Large intestine (tissue), 3 donors: ENCODE measurements at regions not wholly inside any gene's neighbourhood (a gene's known extent, or its start where the extent isn't known, plus 50 kb on each side); places are given as distances from the start of the nearest gene placed in this dataset.

Experiments
- DNase-seq, 2 donors: peaks; one replicate each; pipeline versions ENCODE4 v3.0.0 to v3.0.0-alpha.2; 2013
- H3K27ac ChIP-seq: one replicate; pipeline ENCODE4 v1.5.1; 2013; ENCODE audit warnings: low read length
- H3K27me3 ChIP-seq: 2 replicates; pipeline ENCODE4 v1.6.1; 2013; ENCODE audit warnings: low read length; ENCODE audit not compliant: control insufficient read depth, insufficient read depth
- H3K36me3 ChIP-seq: 2 replicates; pipeline ENCODE4 v1.6.1; 2013; ENCODE audit warnings: low read length; ENCODE audit not compliant: control insufficient read depth, insufficient read depth
- H3K4me1 ChIP-seq: one replicate; pipeline ENCODE4 v1.6.1; 2013; ENCODE audit warnings: low read length; ENCODE audit not compliant: control insufficient read depth, insufficient read depth
- H3K4me3 ChIP-seq: one replicate; pipeline ENCODE4 v1.5.1; 2013; ENCODE audit warnings: low read length
- H3K9me3 ChIP-seq: one replicate; pipeline ENCODE4 v1.6.1; 2013; ENCODE audit warnings: mild to moderate bottlenecking, low read depth, low read length, moderate library complexity; ENCODE audit not compliant: control insufficient read depth
- WGBS: methylation state at CpG from one replicate; pipeline ENCODE4 v1.1.5; 2013; ENCODE audit warnings: low lambda C conversion rate; ENCODE audit not compliant: insufficient coverage; 5-methylcytosine and 5-hydroxymethylcytosine counted together

- H3K4me3 ChIP-seq = no peak overlapping the region
- no peaks in the 10 kb centered on the region for H3K36me3 ChIP-seq
- no peaks in the 10 kb centered on the region for H3K27me3 ChIP-seq
- no peak overlapping the region for H3K27ac ChIP-seq
- DNase-seq = no peak
- peaks cover 49% of the 10 kb centered on the region for H3K4me1 ChIP-seq
- 83% methylated on average over 1 of the region's 2 CpGs for WGBS
- H3K9me3 ChIP-seq = no peaks in the 10 kb centered on the region
Measured at GRCh38 chr18:22091341-22091740, 78.0 kb upstream of the GATA6 start.

GRCh38 chr18:22093731-22094357 is 75.5 kb upstream of the GATA6 start:
- no peaks in the 10 kb centered on the region for H3K9me3 ChIP-seq
- no peaks in the 10 kb centered on the region for H3K36me3 ChIP-seq
- no peak overlapping the region for H3K4me3 ChIP-seq
- no peaks in the 10 kb centered on the region for H3K27me3 ChIP-seq
- H3K4me1 ChIP-seq = peaks cover 28% of the 10 kb centered on the region
- DNase-seq = no peak
- no CpG with 5 or more reads among the region's 12 CpGs for WGBS
- peak overlapping the region; percentile 24 for H3K27ac ChIP-seq

- Histone ChIP-seq H3K4me1 (peaks cover 23% of the 10 kb centered on the region), H3K36me3 (no peaks in the 10 kb centered on the region), H3K27ac (peak overlapping the region; percentile 24), H3K4me3 (no peak overlapping the region), H3K27me3 (no peaks in the 10 kb centered on the region), H3K9me3 (no peaks in the 10 kb centered on the region)
- WGBS = no CpG with 5 or more reads among the region's 4 CpGs
- peak in 1 of 2 donors; percentile 68 for DNase-seq
Measured at GRCh38 chr18:22094358-22094734, 75.0 kb upstream of the GATA6 start.

GRCh38 chr18:22098563-22098989 is 70.8 kb upstream of the GATA6 start:
- no peak overlapping the region for H3K4me3 ChIP-seq
- WGBS = 17% methylated on average over 3 of the region's 3 CpGs
- H3K4me1 ChIP-seq = peaks cover 26% of the 10 kb centered on the region
- peak in 1 of 2 donors; percentile 36 for DNase-seq
- H3K36me3 ChIP-seq = no peaks in the 10 kb centered on the region
- no peak overlapping the region for H3K27ac ChIP-seq
- no peaks in the 10 kb centered on the region for H3K9me3 ChIP-seq
- H3K27me3 ChIP-seq = no peaks in the 10 kb centered on the region

- no CpG with 5 or more reads among the region's 2 CpGs for WGBS
Measured at GRCh38 chr18:22099925-22100324, 69.5 kb upstream of the GATA6 start.

GRCh38 chr18:22101731-22102130 is 67.7 kb upstream of the GATA6 start:
- DNase-seq = no peak
- Histone ChIP-seq H3K4me1 (peaks cover 25% of the 10 kb centered on the region), H3K27me3 (no peaks in the 10 kb centered on the region), H3K9me3 (no peaks in the 10 kb centered on the region), H3K27ac (no peak overlapping the region), H3K4me3 (no peak overlapping the region), H3K36me3 (no peaks in the 10 kb centered on the region)
- WGBS = 60% methylated on average over 1 of the region's 4 CpGs

More at GRCh38 chr18:22099925-22100324, 69.5 kb upstream of the GATA6 start:
- Histone ChIP-seq H3K27ac (no peak overlapping the region), H3K4me1 (peaks cover 18% of the 10 kb centered on the region), H3K27me3 (no peaks in the 10 kb centered on the region), H3K4me3 (no peak overlapping the region), H3K36me3 (no peaks in the 10 kb centered on the region), H3K9me3 (no peaks in the 10 kb centered on the region)
- DNase-seq = no peak

- Histone ChIP-seq H3K27me3 (no peaks in the 10 kb centered on the region), H3K4me1 (peaks cover 31% of the 10 kb centered on the region), H3K4me3 (no peak overlapping the region), H3K9me3 (no peaks in the 10 kb centered on the region), H3K27ac (peak overlapping the region; percentile 66), H3K36me3 (no peaks in the 10 kb centered on the region)
- peak in 1 of 2 donors; percentile 62 for DNase-seq
- 33% methylated on average over 1 of the region's 7 CpGs for WGBS
Measured at GRCh38 chr18:22102953-22103646, 66.3 kb upstream of the GATA6 start.

- no peaks in the 10 kb centered on the region for H3K27me3 ChIP-seq
- H3K27ac ChIP-seq = peak overlapping the region; percentile 66
- H3K9me3 ChIP-seq = no peaks in the 10 kb centered on the region
- H3K4me3 ChIP-seq = no peak overlapping the region
- WGBS = no CpG with 5 or more reads among the region's 6 CpGs
- H3K36me3 ChIP-seq = no peaks in the 10 kb centered on the region
- H3K4me1 ChIP-seq = peaks cover 35% of the 10 kb centered on the region
- DNase-seq = no peak
Measured at GRCh38 chr18:22103647-22104031, 65.8 kb upstream of the GATA6 start.

GRCh38 chr18:22106536-22107292 is 62.7 kb upstream of the GATA6 start:
- no peaks in the 10 kb centered on the region for H3K9me3 ChIP-seq
- H3K4me1 ChIP-seq = peaks cover 56% of the 10 kb centered on the region
- no peak overlapping the region for H3K4me3 ChIP-seq
- H3K36me3 ChIP-seq = no peaks in the 10 kb centered on the region
- no peaks in the 10 kb centered on the region for H3K27me3 ChIP-seq
- H3K27ac ChIP-seq = peak overlapping the region; percentile 56
- 80% methylated on average over 1 of the region's 4 CpGs for WGBS
- DNase-seq = peak; percentile 78 to 80

- Histone ChIP-seq H3K4me1 (peaks cover 53% of the 10 kb centered on the region), H3K27ac (no peak overlapping the region), H3K36me3 (no peaks in the 10 kb centered on the region), H3K4me3 (no peak overlapping the region), H3K27me3 (no peaks in the 10 kb centered on the region), H3K9me3 (no peaks in the 10 kb centered on the region)
- no CpG with 5 or more reads among the region's 2 CpGs for WGBS
- peak in 1 of 2 donors; percentile 65 for DNase-seq
Measured at GRCh38 chr18:22108674-22109073, 60.7 kb upstream of the GATA6 start.
